ENCODE measurements at regions not wholly inside any gene's neighbourhood (a gene's known extent, or its start where the extent isn't known, plus 50 kb on each side); places are given as distances from the start of the nearest gene placed in this dataset.

DNA sequence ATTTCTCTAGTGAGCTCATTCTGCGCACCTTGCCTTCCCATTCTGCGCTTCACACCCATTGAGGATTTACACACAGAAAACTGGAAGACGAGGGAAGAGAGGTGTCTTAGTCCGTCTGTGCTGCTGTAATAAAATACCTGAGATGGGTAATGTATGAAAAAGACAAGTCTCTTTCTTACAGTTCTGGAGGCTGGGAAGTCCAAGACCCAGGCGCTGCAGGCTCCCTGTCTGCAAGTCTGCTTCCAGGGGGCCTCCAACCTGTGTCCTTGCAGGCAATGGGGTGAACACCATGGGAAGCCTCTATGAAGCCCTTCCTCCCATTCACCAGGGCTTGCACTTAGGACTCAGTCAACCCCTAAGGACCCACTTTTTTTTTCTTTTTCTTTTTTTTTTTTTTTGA lies 245.0 kb downstream of the AUH start:
- no peak for TF ChIP-seq CTCF (IDR thresholded peaks at IDR 0.05 in 4 of 5, conservative IDR thresholded peaks at IDR 0.05 in 1 of 5)
- TF ChIP-seq POLR2A (IDR thresholded peaks at IDR 0.05) = no peak
